H1 (cell line): ENCODE measurements at regions not wholly inside any gene's neighbourhood (a gene's known extent, or its start where the extent isn't known, plus 50 kb on each side); places are given as distances from the start of the nearest gene placed in this dataset.

Experiments used
- CTCF ChIA-PET: fragments of 300-600 bp; sonication (Branson Sonifier 250); formaldehyde crosslinking; loops from one replicate; lab custom pipeline; 2021; ENCODE audit not compliant: partially characterized antibody; lab: Charles Lee
- POLR2A ChIA-PET: fragments of 300-600 bp; sonication (Branson Sonifier 250); formaldehyde crosslinking; loops from one replicate; lab custom pipeline; 2021; ENCODE audit warnings: inconsistent platforms; ENCODE audit not compliant: partially characterized antibody; lab: Charles Lee
- DNase-seq, 2 experiments: peaks; one replicate each; pipeline versions ENCODE4 v3.0.0 to v3.0.0-alpha.2; 2010 to 2022; ENCODE audit warnings: low spot score in 2 of 2, low read depth in 1 of 2, mixed read lengths in 1 of 2
- FAIRE-seq: peaks from 2 replicates; lab custom pipeline; 2011; peaks lifted over from hg19 to GRCh38; lab: Jason Lieb, UNC
- H2AFZ ChIP-seq: 2 replicates; pipeline ENCODE4 v1.8.1; 2012; ENCODE audit warnings: low read length, inconsistent platforms
- H2AK5ac ChIP-seq: 2 replicates; pipeline ENCODE4 v1.6.1; 2013; ENCODE audit warnings: low read depth, low read length
- H2BK120ac ChIP-seq: replicated peaks from 2 replicates; pipeline ENCODE3; 2013; ENCODE audit warnings: low read depth, low read length, inconsistent platforms
- H2BK12ac ChIP-seq: 2 replicates; pipeline ENCODE4 v1.6.1; 2013; ENCODE audit warnings: low read depth, low read length
- H2BK15ac ChIP-seq: 2 replicates; pipeline ENCODE4 v1.6.1; 2013; ENCODE audit warnings: low read length
- H2BK20ac ChIP-seq: 2 replicates; pipeline ENCODE4 v1.6.1; 2013; ENCODE audit warnings: low read length
- H2BK5ac ChIP-seq: 2 replicates; pipeline ENCODE4 v1.6.1; 2013; ENCODE audit warnings: low read depth, low read length
- H3K14ac ChIP-seq: 2 replicates; pipeline ENCODE4 v1.6.1; 2013; ENCODE audit warnings: inconsistent platforms; ENCODE audit not compliant: insufficient read length
- H3K18ac ChIP-seq: 2 replicates; pipeline ENCODE4 v1.6.1; 2013; ENCODE audit warnings: low read length; ENCODE audit errors: extremely low read depth
- H3K23ac ChIP-seq: 2 replicates; pipeline ENCODE4 v1.6.1; 2013; ENCODE audit warnings: inconsistent platforms; ENCODE audit not compliant: insufficient read length
- H3K23me2 ChIP-seq: 2 replicates; pipeline ENCODE4 v1.6.1; 2013; ENCODE audit warnings: low read depth, low read length
- H3K27ac ChIP-seq: 2 replicates; pipeline ENCODE4 v1.6.1; 2011; ENCODE audit warnings: low read depth, low read length, inconsistent platforms
- H3K27me3 ChIP-seq, 4 experiments: replicated peaks in 1 of 4; 1 replicate in 1 of 4; 2 replicates in 3 of 4; pipeline versions ENCODE4 v1.6.1 to v1.8.1; 2011 to 2013; ENCODE audit warnings: low read length in 3 of 4, mild to moderate bottlenecking in 3 of 4, inconsistent platforms in 2 of 4, mixed read lengths in 2 of 4, moderate library complexity in 1 of 4; ENCODE audit not compliant: control insufficient read depth in 3 of 4, insufficient read depth in 3 of 4; ENCODE audit errors: extremely low read depth in 1 of 4
- H3K36me3 ChIP-seq, 4 experiments: 2 replicates each; pipeline versions ENCODE4 v1.6.1 to v1.8.1; 2011 to 2013; ENCODE audit warnings: mild to moderate bottlenecking in 4 of 4, low read length in 3 of 4, moderate library complexity in 2 of 4, control low read depth in 1 of 4, inconsistent platforms in 1 of 4; ENCODE audit not compliant: insufficient read depth in 4 of 4, control insufficient read depth in 2 of 4
- H3K4ac ChIP-seq: replicated peaks from 2 replicates; pipeline ENCODE3; 2013; ENCODE audit warnings: low read length, low read depth, mixed read lengths, inconsistent platforms; ENCODE audit not compliant: insufficient read length
- H3K4me1 ChIP-seq, 4 experiments: replicated peaks in 1 of 4; 1 replicate in 1 of 4; 2 replicates in 3 of 4; pipeline versions ENCODE4 v1.6.1 to v1.8.1; 2011 to 2013; ENCODE audit warnings: low read length in 3 of 4, inconsistent platforms in 2 of 4, mixed read lengths in 1 of 4; ENCODE audit not compliant: insufficient read depth in 4 of 4, control insufficient read depth in 3 of 4
- H3K4me2 ChIP-seq, 2 experiments: 2 replicates each; pipeline versions ENCODE4 v1.6.1 to v1.8.1; 2011 to 2013; ENCODE audit warnings: low read depth in 2 of 2, low read length in 2 of 2, control low read depth in 1 of 2, inconsistent platforms in 1 of 2, mild to moderate bottlenecking in 1 of 2; ENCODE audit not compliant: insufficient read depth in 1 of 2
- H3K4me3 ChIP-seq, 4 experiments: fragments of 200-600, 300-600 bp in 1 of 4; sonication (generic), shearing (Covaris generic), sonication (Bioruptor Twin) in 1 of 4; 2 replicates each; pipeline versions ENCODE4 v1.5.1 to v1.8.1; 2011 to 2016; ENCODE audit warnings: low read length in 4 of 4, low read depth in 3 of 4, control low read depth in 2 of 4, inconsistent platforms in 2 of 4, mild to moderate bottlenecking in 2 of 4, mixed read lengths in 1 of 4, moderate library complexity in 1 of 4; ENCODE audit not compliant: insufficient read depth in 2 of 4; ENCODE audit errors: extremely low read depth in 1 of 4
- H3K56ac ChIP-seq: replicated peaks from 2 replicates; pipeline ENCODE3; 2013; ENCODE audit warnings: low read depth, mild to moderate bottlenecking, mixed read lengths, low read length, inconsistent platforms; ENCODE audit not compliant: insufficient read length
- H3K79me1 ChIP-seq: 2 replicates; pipeline ENCODE4 v1.6.1; 2013; ENCODE audit warnings: low read depth, low read length, control low read depth
- H3K79me2 ChIP-seq, 2 experiments: 2 replicates each; pipeline versions ENCODE4 v1.6.1 to v1.8.1; 2012 to 2013; ENCODE audit warnings: low read length in 2 of 2, mild to moderate bottlenecking in 2 of 2, inconsistent platforms in 1 of 2; ENCODE audit not compliant: insufficient read depth in 2 of 2, control insufficient read depth in 1 of 2
- H3K9ac ChIP-seq, 4 experiments: replicated peaks in 1 of 4; 1 replicate in 1 of 4; 2 replicates in 3 of 4; pipeline versions ENCODE4 v1.6.1 to v1.8.1; 2011 to 2013; ENCODE audit warnings: low read depth in 3 of 4, low read length in 3 of 4, control low read depth in 2 of 4, mild to moderate bottlenecking in 2 of 4, moderate library complexity in 2 of 4, inconsistent platforms in 1 of 4; ENCODE audit errors: extremely low read depth in 1 of 4
- H3K9me3 ChIP-seq, 2 experiments: 2 replicates each; pipeline versions ENCODE4 v1.6.1 to v1.8.1; 2012 to 2013; ENCODE audit warnings: mild to moderate bottlenecking in 2 of 2, moderate library complexity in 2 of 2, control low read depth in 1 of 2, inconsistent platforms in 1 of 2, low read depth in 1 of 2, low read length in 1 of 2, mixed read lengths in 1 of 2; ENCODE audit not compliant: insufficient read depth in 2 of 2
- H4K20me1 ChIP-seq, 2 experiments: replicated peaks in 1 of 2; 2 replicates each; pipeline versions ENCODE3 to v1.8.1; 2011 to 2013; ENCODE audit warnings: inconsistent platforms in 2 of 2, low read length in 2 of 2, mild to moderate bottlenecking in 1 of 2; ENCODE audit not compliant: insufficient read depth in 2 of 2, control insufficient read depth in 1 of 2
- H4K5ac ChIP-seq: 2 replicates; pipeline ENCODE4 v1.6.1; 2013; ENCODE audit warnings: low read length, low read depth, mixed read lengths, inconsistent platforms; ENCODE audit not compliant: insufficient read length
- H4K8ac ChIP-seq: 2 replicates; pipeline ENCODE4 v1.8.0; 2013; ENCODE audit warnings: mild to moderate bottlenecking, moderate library complexity, low read length, inconsistent platforms; ENCODE audit not compliant: insufficient read depth; ENCODE audit errors: extremely low read depth
- H4K91ac ChIP-seq: replicated peaks from 2 replicates; pipeline ENCODE3; 2013; ENCODE audit warnings: low read length, mixed read lengths, inconsistent platforms; ENCODE audit not compliant: insufficient read length
- CBX5 ChIP-seq: fragments of 300-800, 300-1000 bp; sonication (generic); IDR thresholded peaks from 2 replicates; pipeline ENCODE4 v1.7.1; 2016; ENCODE audit warnings: antibody characterized with exemption, low read length, low read depth
- KDM4A ChIP-seq: IDR thresholded peaks from one replicate; pipeline ENCODE4 v1.7.1; 2012; ENCODE audit warnings: low read depth, mild to moderate bottlenecking, moderate library complexity, low read length, inconsistent platforms; ENCODE audit not compliant: severe bottlenecking
- KDM5A ChIP-seq: fragments of 200-600 bp; IDR thresholded peaks from 2 replicates; pipeline ENCODE4 v1.7.1; 2012; ENCODE audit warnings: mild to moderate bottlenecking, low read length, inconsistent platforms, mixed read lengths
- NANOG ChIP-seq: IDR thresholded peaks from 2 replicates; pipeline ENCODE4 v1.6.1; 2011; ENCODE audit warnings: low read length, low read depth, mild to moderate bottlenecking, inconsistent platforms; ENCODE audit not compliant: insufficient read depth, poor library complexity, severe bottlenecking
- PHF8 ChIP-seq: fragments of 200-600 bp; sonication (generic); conservative IDR thresholded peaks from 2 replicates; pipeline ENCODE4 v1.7.1; 2012; ENCODE audit warnings: low read depth, mild to moderate bottlenecking, inconsistent platforms, low read length, moderate library complexity
- POLR2A ChIP-seq, 2 experiments: IDR thresholded peaks; 1 replicate in 1 of 2; 2 replicates in 1 of 2; pipeline ENCODE4 v1.6.1; 2011; ENCODE audit warnings: low read depth in 2 of 2, low read length in 2 of 2, mild to moderate bottlenecking in 2 of 2; ENCODE audit errors: control extremely low read depth in 1 of 2
- POU5F1 ChIP-seq: IDR thresholded peaks from 2 replicates; pipeline ENCODE4 v1.6.1; 2011; ENCODE audit warnings: low read depth, mild to moderate bottlenecking, low read length, moderate library complexity
- SP1 ChIP-seq: IDR thresholded peaks from 2 replicates; pipeline ENCODE4 v1.6.1; 2011; ENCODE audit warnings: low read depth, low read length
- SRF ChIP-seq: IDR thresholded peaks from 2 replicates; pipeline ENCODE4 v1.6.1; 2011; ENCODE audit warnings: mild to moderate bottlenecking, low read depth, low read length, moderate library complexity
- YY1 ChIP-seq: IDR thresholded peaks from 2 replicates; pipeline ENCODE4 v1.6.1; 2011; ENCODE audit warnings: low read depth, mild to moderate bottlenecking, low read length
- ZNF274 ChIP-seq: IDR thresholded peaks from 2 replicates; pipeline ENCODE4 v1.7.0; 2012; ENCODE audit warnings: low read length, borderline replicate concordance; ENCODE audit errors: extremely low read depth
- WGBS, 2 experiments: shearing (Covaris generic) in 1 of 2; methylation state at CpG; one replicate each; pipeline versions ENCODE4 v1.1.6 to v1.1.7; 2013 to 2015; ENCODE audit warnings: low lambda C conversion rate in 2 of 2, mixed read lengths in 2 of 2, inconsistent platforms in 1 of 2, low coverage in 1 of 2, missing lambda C conversion rate in 1 of 2; ENCODE audit not compliant: insufficient replicate concordance in 2 of 2, insufficient coverage in 1 of 2, insufficient read length in 1 of 2; ENCODE audit errors: extremely low coverage in 1 of 2, missing lambda C conversion rate in 1 of 2; 5-methylcytosine and 5-hydroxymethylcytosine counted together
- TF ChIP-seq, protein P1 (sequence below): IDR thresholded peaks from 2 replicates; pipeline ENCODE4 v1.6.1; 2012; ENCODE audit warnings: inconsistent platforms

DNA sequence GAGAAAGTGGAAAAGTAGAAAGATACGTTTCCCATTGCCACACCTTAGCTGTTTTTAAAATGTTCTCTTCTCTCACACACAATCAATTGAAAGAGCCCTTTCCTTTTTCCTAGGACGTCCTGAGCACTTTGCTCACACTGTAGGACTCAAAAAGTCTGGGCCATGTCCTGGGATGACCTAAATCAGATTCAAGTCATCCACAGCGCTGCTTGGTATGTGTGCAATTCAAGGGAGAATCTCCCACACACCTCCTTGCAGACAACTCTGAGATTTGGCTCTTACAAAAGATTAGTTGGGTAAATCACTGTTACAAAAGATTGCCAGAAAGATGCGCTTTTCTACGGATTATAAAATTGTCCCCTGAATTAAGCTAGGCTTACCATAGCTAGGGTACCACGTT is 130.1 kb downstream of the RNASET2 start:
- Histone ChIP-seq H3K36me3 (no peaks in the 10 kb centered on the region), H2BK12ac (no peak overlapping the region), H3K27ac (no peak overlapping the region), H3K56ac (no peak overlapping the region), H3K18ac (no peak overlapping the region), H3K23ac (no peak overlapping the region), H3K27me3 (no peaks in the 10 kb centered on the region), H4K8ac (no peak overlapping the region), H2BK15ac (no peak overlapping the region), H2BK5ac (no peak overlapping the region), H3K9ac (no peak overlapping the region), H2AFZ (no peak overlapping the region), H4K5ac (no peak overlapping the region), H2BK20ac (no peak overlapping the region), H3K79me1 (no peaks in the 10 kb centered on the region), H3K4me1 (no peaks in the 10 kb centered on the region), H3K79me2 (no peaks in the 10 kb centered on the region), H4K91ac (no peak overlapping the region), H3K4ac (no peak overlapping the region), H3K4me3 (no peak overlapping the region), H3K23me2 (peaks cover 5% of the 10 kb centered on the region; the same call in 1 of the 2 replicates), H3K9me3 (no peaks in the 10 kb centered on the region), H3K14ac (no peak overlapping the region), H2AK5ac (no peak overlapping the region), H4K20me1 (no peaks in the 10 kb centered on the region), H3K4me2 (no peak overlapping the region), H2BK120ac (no peak overlapping the region)
- POLR2A ChIA-PET: no interaction called here
- no peak for TF ChIP-seq SP1
- no peak for TF ChIP-seq ZNF274
- TF ChIP-seq NANOG: no peak
- no peak for TF ChIP-seq PHF8
- TF ChIP-seq KDM5A: no peak
- TF ChIP-seq CBX5: no peak
- TF ChIP-seq POU5F1: no peak
- TF ChIP-seq KDM4A: no peak
- TF ChIP-seq YY1: no peak
- no peak for TF ChIP-seq SRF
- TF ChIP-seq, protein P1, sequence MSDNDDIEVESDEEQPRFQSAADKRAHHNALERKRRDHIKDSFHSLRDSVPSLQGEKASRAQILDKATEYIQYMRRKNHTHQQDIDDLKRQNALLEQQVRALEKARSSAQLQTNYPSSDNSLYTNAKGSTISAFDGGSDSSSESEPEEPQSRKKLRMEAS: no peak
- TF ChIP-seq POLR2A (IDR thresholded peaks at IDR 0.05; ENCODE audit: control extremely low read depth in 1 of 2, low read depth in 2 of 2, low read length in 2 of 2): no peak
- FAIRE-seq (no peak), DNase-seq (no peak)
- WGBS, 2 experiments: 88% methylated on average over 6 of the region's 6 CpGs; no CpG with 5 or more reads in 1 of the 2 experiments
- CTCF ChIA-PET: interaction anchor here (0.7 to 1.5 kb wide), 2 partner anchors 12 to 51 kb away, joined by 3 to 4 read pairs; no protein-coding TSS in a partner anchor
